HEK293 (cell line): ENCODE measurements at regions not wholly inside any gene's neighbourhood (a gene's known extent, or its start where the extent isn't known, plus 50 kb on each side); places are given as distances from the start of the nearest gene placed in this dataset.
"Not testable (repeated sequence)": the region's sequence is repeated elsewhere in the genome, so short reads cannot be mapped to it uniquely, and the experiment has no call there.

Experiments
- CTCF ChIA-PET: fragments of 350-600 bp; formaldehyde crosslinking; extraction: SDS; loops from one replicate; lab custom pipeline; 2021; ENCODE audit warnings: antibody characterized with exemption; lab: Yijun Ruan, JAX
- POLR2A ChIA-PET: fragments of 300-600 bp; formaldehyde crosslinking; extraction: SDS; loops from one replicate; lab custom pipeline; 2020; ENCODE audit warnings: antibody characterized with exemption, inconsistent platforms; lab: Yijun Ruan, JAX
- H3K27ac ChIP-seq: fragments of 200-500 bp; sonication (Bioruptor generic); 2 replicates; pipeline ENCODE4 v1.5.1; 2014; ENCODE audit warnings: low read depth, low read length, control low read depth, inconsistent platforms; ENCODE audit errors: extremely low read depth
- H3K36me3 ChIP-seq, 2 experiments: fragments of 200-500 bp in 1 of 2; sonication (Bioruptor generic) in 1 of 2; 1 replicate in 1 of 2; 2 replicates in 1 of 2; pipeline ENCODE4 v1.5.1; 2014 to 2017; ENCODE audit warnings: inconsistent platforms in 2 of 2, low read length in 2 of 2; ENCODE audit not compliant: control insufficient read depth in 2 of 2, insufficient read depth in 1 of 2
- H3K4me1 ChIP-seq: fragments of 200-500 bp; sonication (Bioruptor generic); 2 replicates; pipeline ENCODE4 v1.5.1; 2014; ENCODE audit warnings: mild to moderate bottlenecking, low read length, inconsistent platforms; ENCODE audit not compliant: control insufficient read depth, insufficient read depth
- H3K4me3 ChIP-seq: 2 replicates; pipeline ENCODE4 v1.5.1; 2011; ENCODE audit warnings: low read depth, mild to moderate bottlenecking, control low read depth, low read length, moderate library complexity
- H3K9me3 ChIP-seq: fragments of 200-500 bp; sonication (Bioruptor generic); 2 replicates; pipeline ENCODE4 v1.5.1; 2014; ENCODE audit warnings: low read depth, low read length, inconsistent platforms; ENCODE audit not compliant: control insufficient read depth, insufficient read depth
- PRDM2 ChIP-seq: fragments of 450-650 bp; formaldehyde crosslinking; IDR thresholded peaks from 2 replicates; pipeline ENCODE4 v1.5.1; 2016; ENCODE audit warnings: missing biosample characterization, missing genetic modification characterization, borderline replicate concordance
- REST ChIP-seq: fragments of 450-650 bp; formaldehyde crosslinking; IDR thresholded peaks from 2 replicates; pipeline ENCODE4 v1.5.1; 2016; ENCODE audit warnings: missing biosample characterization, missing genetic modification characterization
- ZBTB11 ChIP-seq: fragments of 450-650 bp; formaldehyde crosslinking; conservative IDR thresholded peaks from 2 replicates; pipeline ENCODE4 v1.5.1; 2016; ENCODE audit warnings: low read depth, missing biosample characterization, missing genetic modification characterization
- ZBTB8A ChIP-seq: fragments of 450-650 bp; formaldehyde crosslinking; IDR thresholded peaks from 2 replicates; pipeline ENCODE4 v1.5.1; 2016; ENCODE audit warnings: missing biosample characterization, missing genetic modification characterization
- ZNF341 ChIP-seq: fragments of 450-650 bp; formaldehyde crosslinking; IDR thresholded peaks from 2 replicates; pipeline ENCODE4; 2016; ENCODE audit warnings: low read depth, missing biosample characterization, missing genetic modification characterization
- ZNF394 ChIP-seq: fragments of 450-650 bp; formaldehyde crosslinking; IDR thresholded peaks from 2 replicates; pipeline ENCODE4 v1.5.1; 2016; ENCODE audit warnings: missing biosample characterization, missing genetic modification characterization, mild to moderate bottlenecking, moderate library complexity, borderline replicate concordance
- ZNF426 ChIP-seq: fragments of 450-650 bp; formaldehyde crosslinking; IDR thresholded peaks from 2 replicates; pipeline ENCODE4 v1.5.1; 2017; ENCODE audit warnings: missing biosample characterization, missing genetic modification characterization, mild to moderate bottlenecking, inconsistent platforms, moderate library complexity
- ZNF518A ChIP-seq: fragments of 450-650 bp; formaldehyde crosslinking; conservative IDR thresholded peaks from 2 replicates; pipeline ENCODE4 v1.5.1; 2016; ENCODE audit warnings: low read depth, missing biosample characterization, missing genetic modification characterization
- ZNF555 ChIP-seq: fragments of 450-650 bp; formaldehyde crosslinking; conservative IDR thresholded peaks from 2 replicates; pipeline ENCODE4 v1.5.1; 2017; ENCODE audit warnings: missing biosample characterization, mild to moderate bottlenecking, missing genetic modification characterization, inconsistent platforms
- ZNF623 ChIP-seq: fragments of 450-650 bp; formaldehyde crosslinking; IDR thresholded peaks from 2 replicates; pipeline ENCODE4 v1.5.1; 2016; ENCODE audit warnings: missing biosample characterization, missing genetic modification characterization

- TF ChIP-seq PRDM2, result no peak
- no peak for TF ChIP-seq ZNF341 (tag by site-specific recombination)
Measured at GRCh38 chr4:173457893-173458292, 59.0 kb upstream of the SCRG1 start (continued).

GRCh38 chr4:173451435-173451834, 52.5 kb upstream of the SCRG1 start:
- H3K4me1 ChIP-seq, H3K9me3 ChIP-seq, H3K27ac ChIP-seq, H3K36me3 ChIP-seq, POLR2A ChIA-PET, H3K4me3 ChIP-seq: not testable (repeated sequence)
- TF ChIP-seq ZBTB8A (0 out of 2 replicates have a peak, but pooled peaks have one; percentile 33), ZNF623 (tag by site-specific recombination) (peak; percentile 39; the same call in 1 of the 2 replicates), ZBTB11 (tag by site-specific recombination) (peak; percentile 28; the same call in 1 of the 2 replicates), ZNF518A (tag by site-specific recombination) (peak; percentile 53; the same call in 1 of the 2 replicates), ZNF555 (peak; percentile 43), ZNF394 (tag by site-specific recombination) (peak; percentile 52; the same call in 1 of the 2 replicates), REST (tag by site-specific recombination) (peak; percentile 36; the same call in 1 of the 2 replicates), ZNF426 (tag by site-specific recombination) (peak; percentile 46)
- CTCF ChIA-PET, result interaction anchor here (1.1 kb wide), 1 partner anchor 30 kb away, joined by 4 read pairs; no protein-coding TSS in a partner anchor
